Cardiac fibroblast (primary cell): ENCODE measurements at regions not wholly inside any gene's neighbourhood (a gene's known extent, or its start where the extent isn't known, plus 50 kb on each side); places are given as distances from the start of the nearest gene placed in this dataset.
A peak's percentile ranks its signal among the peaks of the same experiment; 100 is the strongest.
"Not testable (repeated sequence)": the region's sequence is repeated elsewhere in the genome, so short reads cannot be mapped to it uniquely, and the experiment has no call there.

Experiments used
- DNase-seq, 2 donors: peaks; one replicate each; pipeline versions ENCODE4 v3.0.0 to v3.0.0-alpha.2; 2010; ENCODE audit warnings: low read depth in 2 of 2
- H3K4me3 ChIP-seq, 2 donors: replicated peaks in 1 of 2; 1 replicate in 1 of 2; 2 replicates in 1 of 2; pipeline ENCODE4 v1.5.1; 2011; ENCODE audit warnings: low read depth in 2 of 2, low read length in 2 of 2, mild to moderate bottlenecking in 2 of 2, moderate library complexity in 1 of 2
- TF ChIP-seq, protein P1 (sequence below): IDR thresholded peaks from one replicate; pipeline ENCODE4 v1.5.1; 2011; ENCODE audit warnings: low read depth, mild to moderate bottlenecking, low read length, inconsistent platforms

- H3K4me3 ChIP-seq: no peak overlapping the region
- DNase-seq: peak in 1 of 2 donors; percentile 49
- TF ChIP-seq, protein P1, sequence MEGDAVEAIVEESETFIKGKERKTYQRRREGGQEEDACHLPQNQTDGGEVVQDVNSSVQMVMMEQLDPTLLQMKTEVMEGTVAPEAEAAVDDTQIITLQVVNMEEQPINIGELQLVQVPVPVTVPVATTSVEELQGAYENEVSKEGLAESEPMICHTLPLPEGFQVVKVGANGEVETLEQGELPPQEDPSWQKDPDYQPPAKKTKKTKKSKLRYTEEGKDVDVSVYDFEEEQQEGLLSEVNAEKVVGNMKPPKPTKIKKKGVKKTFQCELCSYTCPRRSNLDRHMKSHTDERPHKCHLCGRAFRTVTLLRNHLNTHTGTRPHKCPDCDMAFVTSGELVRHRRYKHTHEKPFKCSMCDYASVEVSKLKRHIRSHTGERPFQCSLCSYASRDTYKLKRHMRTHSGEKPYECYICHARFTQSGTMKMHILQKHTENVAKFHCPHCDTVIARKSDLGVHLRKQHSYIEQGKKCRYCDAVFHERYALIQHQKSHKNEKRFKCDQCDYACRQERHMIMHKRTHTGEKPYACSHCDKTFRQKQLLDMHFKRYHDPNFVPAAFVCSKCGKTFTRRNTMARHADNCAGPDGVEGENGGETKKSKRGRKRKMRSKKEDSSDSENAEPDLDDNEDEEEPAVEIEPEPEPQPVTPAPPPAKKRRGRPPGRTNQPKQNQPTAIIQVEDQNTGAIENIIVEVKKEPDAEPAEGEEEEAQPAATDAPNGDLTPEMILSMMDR: no peak
Measured at GRCh38 chr3:87691109-87691508, 367.7 kb downstream of the CGGBP1 start.

DNA sequence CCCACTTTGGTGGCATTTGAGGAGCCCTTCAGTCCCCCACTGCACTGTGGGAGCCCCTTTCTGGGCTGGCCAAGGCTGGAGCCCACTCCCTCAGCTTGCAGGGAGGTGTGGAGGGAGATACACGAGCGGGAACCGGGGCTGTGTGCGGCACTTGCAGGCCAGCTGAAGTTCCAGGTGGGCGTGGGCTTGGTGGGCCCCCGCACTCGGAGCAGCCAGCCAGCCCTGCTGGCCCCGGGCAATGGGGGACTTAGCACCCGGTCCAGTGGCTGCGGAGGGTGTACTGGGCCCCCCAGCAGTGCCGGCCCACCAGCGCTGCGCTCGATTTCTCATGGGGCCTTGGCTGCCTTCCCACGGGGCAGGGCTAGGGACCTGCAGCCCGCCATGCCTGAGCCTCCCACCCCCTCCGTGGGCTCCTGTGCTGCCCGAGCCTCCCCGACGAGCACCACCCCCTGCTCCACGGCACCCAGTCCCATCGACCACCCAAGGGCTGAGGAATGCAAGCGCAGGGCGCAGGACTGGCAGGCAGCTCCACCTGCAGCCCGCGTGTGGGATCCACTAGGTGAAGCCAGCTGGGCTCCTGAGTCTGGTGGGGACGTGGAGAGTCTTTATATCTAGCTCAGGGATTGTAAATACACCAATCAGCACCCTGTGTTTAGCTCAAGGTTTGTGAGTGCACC, 379.7 kb downstream of the CGGBP1 start:
- not testable (repeated sequence) for H3K4me3 ChIP-seq, DNase-seq

DNA sequence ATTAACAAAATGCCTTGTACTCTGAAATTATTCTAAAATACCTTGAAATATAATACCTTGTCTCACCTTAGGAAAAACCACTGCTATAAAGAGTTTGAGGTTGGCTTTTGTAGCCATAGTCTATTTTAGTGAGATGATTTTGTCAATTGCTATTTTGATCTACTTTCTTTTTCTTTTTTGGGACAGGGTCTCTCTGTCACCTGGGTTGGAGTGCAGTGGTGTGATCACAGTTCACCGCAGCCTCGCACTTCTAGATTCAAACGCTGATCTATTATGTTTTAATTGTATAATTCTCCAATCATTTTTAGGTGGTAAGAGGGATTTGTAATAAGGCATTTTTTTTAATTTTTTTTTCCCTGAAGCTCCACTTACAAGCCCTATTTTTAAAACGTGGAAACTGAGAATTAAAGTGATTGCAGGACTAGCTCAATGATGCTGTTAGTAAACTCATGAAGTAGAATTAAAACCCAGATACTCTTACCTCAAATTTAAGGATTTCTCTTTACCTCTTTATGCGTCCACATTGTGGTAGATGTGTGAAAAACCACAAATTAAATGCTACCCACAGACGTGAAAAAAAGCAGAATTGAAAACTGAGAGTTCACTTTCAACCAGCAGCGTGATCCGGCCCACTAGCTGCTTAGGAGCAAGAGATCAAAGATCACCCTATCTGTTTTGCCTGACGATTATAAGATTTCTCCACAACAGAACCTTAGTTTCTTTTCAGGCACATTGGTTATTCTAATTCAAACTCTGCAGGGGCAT, 384.2 kb downstream of the CGGBP1 start:
- no peak overlapping the region for H3K4me3 ChIP-seq
- no peak for DNase-seq
- TF ChIP-seq, protein P1: no peak

GRCh38 chr3:87673132-87673531, 385.7 kb downstream of the CGGBP1 start:
- TF ChIP-seq, protein P1: no peak

DNA sequence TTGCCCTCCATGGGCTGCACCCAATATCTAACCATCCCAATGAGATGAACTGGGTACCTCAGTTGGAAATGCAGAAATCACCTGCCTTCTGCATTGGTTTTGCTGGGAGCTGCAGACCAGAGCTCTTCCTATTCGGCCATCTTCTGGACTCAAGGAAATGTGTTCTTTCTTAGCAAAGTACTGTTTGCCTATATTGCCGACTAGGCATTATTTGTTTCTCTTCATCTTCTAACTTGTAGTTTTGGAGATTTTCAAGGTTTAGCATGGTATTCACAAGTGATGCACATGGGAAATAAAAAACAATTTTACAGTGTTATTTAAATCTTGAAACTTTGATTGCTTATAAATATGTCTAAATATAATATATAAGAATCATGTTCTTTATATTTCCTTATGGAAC, 377.8 kb upstream of the POU1F1 start:
- H3K4me3 ChIP-seq: no peak overlapping the region
- no peak for DNase-seq
- TF ChIP-seq, protein P1: no peak

More at GRCh38 chr3:87673132-87673531, 385.7 kb downstream of the CGGBP1 start:
- no peak for DNase-seq
- H3K4me3 ChIP-seq: no peak overlapping the region

- not testable (repeated sequence) for DNase-seq, H3K4me3 ChIP-seq
Measured at GRCh38 chr3:87653138-87653537, 376.8 kb upstream of the POU1F1 start.

GRCh38 chr3:87634426-87634825, 358.0 kb upstream of the POU1F1 start:
- TF ChIP-seq, protein P1: no peak
- H3K4me3 ChIP-seq: no peak overlapping the region
- DNase-seq: no peak
